ENCODE measurements at regions not wholly inside any gene's neighbourhood (a gene's known extent, or its start where the extent isn't known, plus 50 kb on each side); places are given as distances from the start of the nearest gene placed in this dataset.

DNA sequence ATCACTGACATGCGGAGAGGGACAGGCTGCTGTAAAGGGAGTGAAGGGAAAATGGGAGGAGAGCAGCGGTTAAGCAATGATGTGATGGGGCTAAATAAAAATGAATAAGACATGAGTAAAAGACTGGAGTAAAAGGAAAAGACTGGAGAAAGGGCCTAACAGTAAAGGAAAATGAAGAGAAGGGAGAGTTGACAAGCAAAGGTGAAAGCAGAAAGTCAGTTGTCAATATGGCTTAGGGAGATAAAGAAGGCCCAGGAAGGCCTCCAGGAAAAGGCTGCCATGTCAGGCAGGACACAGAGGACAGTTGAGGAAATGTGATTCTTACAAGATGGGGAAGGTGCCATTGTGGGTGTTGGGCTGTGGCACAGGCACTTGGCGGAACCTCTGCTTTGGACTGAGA is 98.9 kb upstream of the AMZ2 start:
- Histone ChIP-seq H3K9me3 (ENCODE audit: control insufficient read depth, low read depth, low read length) (no peaks in the 10 kb centered on the region), H3K27me3 (ENCODE audit: insufficient read depth, low read length) (no peaks in the 10 kb centered on the region), H4K20me1 (ENCODE audit: control insufficient read depth, insufficient read depth, insufficient read length) (no peaks in the 10 kb centered on the region), H4K8ac (replicated peaks; ENCODE audit: insufficient read length, low read depth, low read length) (no peak overlapping the region), H2BK5ac (ENCODE audit: insufficient read length, low read length) (no peak overlapping the region), H2AK5ac (ENCODE audit: insufficient read length, low read length) (no peak overlapping the region), H4K91ac (ENCODE audit: insufficient read length, low read depth, low read length) (no peak overlapping the region), H3K56ac (ENCODE audit: insufficient read length, low read depth, low read length) (no peak overlapping the region), H3K9ac (ENCODE audit: extremely low read depth, insufficient read length, low read length) (no peak overlapping the region), H3K4me2 (ENCODE audit: insufficient read depth, insufficient read length, low read length) (no peak overlapping the region), H3K4ac (ENCODE audit: low read depth, low read length) (no peak overlapping the region), H2BK15ac (ENCODE audit: low read depth, low read length) (no peak overlapping the region), H3K4me1 (ENCODE audit: insufficient read depth, low read length) (no peaks in the 10 kb centered on the region), H3K79me2 (ENCODE audit: insufficient read depth, low read length) (no peaks in the 10 kb centered on the region), H3K18ac (ENCODE audit: insufficient read length, low read depth, low read length) (no peak overlapping the region), H2AFZ (ENCODE audit: low read length) (no peak overlapping the region), H3K23ac (ENCODE audit: insufficient read length, low read depth, low read length) (no peak overlapping the region), H2BK20ac (ENCODE audit: low read depth, low read length, poor library complexity, severe bottlenecking) (no peak overlapping the region), H3K23me2 (ENCODE audit: insufficient read length, low read depth, low read length, poor library complexity, severe bottlenecking) (no peaks in the 10 kb centered on the region), H3K14ac (ENCODE audit: insufficient read depth, low read length) (no peak overlapping the region), H3T11ph (ENCODE audit: low read length) (no peak overlapping the region), H3K27ac (ENCODE audit: insufficient read length, low read depth, low read length) (no peak overlapping the region), H2BK120ac (ENCODE audit: low read depth, low read length, poor library complexity, severe bottlenecking) (no peak overlapping the region), H4K5ac (ENCODE audit: insufficient read length, low read depth, low read length) (no peak overlapping the region), H2BK12ac (ENCODE audit: insufficient read length, low read depth, low read length) (no peak overlapping the region), H3K79me1 (ENCODE audit: insufficient read depth, low read depth, low read length, poor library complexity, severe bottlenecking) (no peaks in the 10 kb centered on the region)
- no peaks in the 10 kb centered on the region; a peak in 2 of 7 replicates for H3K36me3 Mint-ChIP-seq (ENCODE audit: insufficient read depth in 1 of 3, low read depth in 3 of 3)
- H3K4me1 Mint-ChIP-seq, result no peaks in the 10 kb centered on the region
- H3K27ac Mint-ChIP-seq, result no peak overlapping the region; a peak in 1 of 7 replicates
- 0 out of 5 replicates have a peak, but pooled peaks cover 0 to 2% of the 10 kb centered on the region in 2 experiments for H3K9me3 Mint-ChIP-seq
- TF ChIP-seq, protein P1, sequence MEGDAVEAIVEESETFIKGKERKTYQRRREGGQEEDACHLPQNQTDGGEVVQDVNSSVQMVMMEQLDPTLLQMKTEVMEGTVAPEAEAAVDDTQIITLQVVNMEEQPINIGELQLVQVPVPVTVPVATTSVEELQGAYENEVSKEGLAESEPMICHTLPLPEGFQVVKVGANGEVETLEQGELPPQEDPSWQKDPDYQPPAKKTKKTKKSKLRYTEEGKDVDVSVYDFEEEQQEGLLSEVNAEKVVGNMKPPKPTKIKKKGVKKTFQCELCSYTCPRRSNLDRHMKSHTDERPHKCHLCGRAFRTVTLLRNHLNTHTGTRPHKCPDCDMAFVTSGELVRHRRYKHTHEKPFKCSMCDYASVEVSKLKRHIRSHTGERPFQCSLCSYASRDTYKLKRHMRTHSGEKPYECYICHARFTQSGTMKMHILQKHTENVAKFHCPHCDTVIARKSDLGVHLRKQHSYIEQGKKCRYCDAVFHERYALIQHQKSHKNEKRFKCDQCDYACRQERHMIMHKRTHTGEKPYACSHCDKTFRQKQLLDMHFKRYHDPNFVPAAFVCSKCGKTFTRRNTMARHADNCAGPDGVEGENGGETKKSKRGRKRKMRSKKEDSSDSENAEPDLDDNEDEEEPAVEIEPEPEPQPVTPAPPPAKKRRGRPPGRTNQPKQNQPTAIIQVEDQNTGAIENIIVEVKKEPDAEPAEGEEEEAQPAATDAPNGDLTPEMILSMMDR (conservative IDR thresholded peaks at IDR 0.05), result no peak
- H3K4me3 Mint-ChIP-seq, result no peak overlapping the region
- no CpG with 5 or more reads among the region's 3 CpGs for WGBS (ENCODE audit: extremely low coverage, insufficient read length, low lambda C conversion rate)
- no peaks in the 10 kb centered on the region for H3K27me3 Mint-ChIP-seq (ENCODE audit: low read depth)
- no peak for DNase-seq

Data from H9 (cell line).